ENCODE measurements at regions not wholly inside any gene's neighbourhood (a gene's known extent, or its start where the extent isn't known, plus 50 kb on each side); places are given as distances from the start of the nearest gene placed in this dataset.
"Not testable (repeated sequence)": the region's sequence is repeated elsewhere in the genome, so short reads cannot be mapped to it uniquely, and the experiment has no call there.

DNA sequence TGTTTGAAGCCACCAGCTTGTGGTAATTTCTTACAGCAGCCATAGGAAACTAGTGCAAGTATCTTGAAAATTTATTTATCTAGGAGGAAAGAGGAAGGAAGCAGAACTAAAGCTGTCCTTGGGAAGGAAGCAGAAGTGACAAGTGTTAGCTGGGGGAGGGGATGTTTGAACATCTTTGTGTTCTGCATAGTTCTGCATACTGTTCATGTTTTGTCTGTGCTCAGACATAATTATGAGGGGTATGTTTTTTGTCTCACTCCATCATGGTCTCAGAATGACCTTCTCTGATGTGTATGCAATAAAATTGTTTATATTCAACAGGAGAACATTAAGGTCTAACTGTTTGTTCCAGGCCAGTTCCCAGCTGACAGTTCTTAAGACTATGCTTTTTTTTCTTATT, 606.5 kb downstream of the GALC start:
- Histone ChIP-seq H3K4me3 (ENCODE audit: low read length) (no peak overlapping the region), H3K27me3 (ENCODE audit: insufficient read depth, low read length) (no peaks in the 10 kb centered on the region), H3K9me3 (ENCODE audit: low read depth, low read length) (peaks cover 13% of the 10 kb centered on the region), H3K4me1 (ENCODE audit: insufficient read depth, low read length) (no peaks in the 10 kb centered on the region)

GRCh38 chr14:87380054-87380453, 612.9 kb downstream of the GALC start:
- peaks cover 13% of the 10 kb centered on the region for H3K9me3 ChIP-seq (ENCODE audit: low read depth, low read length)
- H3K4me3 ChIP-seq (ENCODE audit: low read length), result no peak overlapping the region
- no peaks in the 10 kb centered on the region for H3K4me1 ChIP-seq (ENCODE audit: insufficient read depth, low read length)
- H3K27me3 ChIP-seq (ENCODE audit: insufficient read depth, low read length), result no peaks in the 10 kb centered on the region

DNA sequence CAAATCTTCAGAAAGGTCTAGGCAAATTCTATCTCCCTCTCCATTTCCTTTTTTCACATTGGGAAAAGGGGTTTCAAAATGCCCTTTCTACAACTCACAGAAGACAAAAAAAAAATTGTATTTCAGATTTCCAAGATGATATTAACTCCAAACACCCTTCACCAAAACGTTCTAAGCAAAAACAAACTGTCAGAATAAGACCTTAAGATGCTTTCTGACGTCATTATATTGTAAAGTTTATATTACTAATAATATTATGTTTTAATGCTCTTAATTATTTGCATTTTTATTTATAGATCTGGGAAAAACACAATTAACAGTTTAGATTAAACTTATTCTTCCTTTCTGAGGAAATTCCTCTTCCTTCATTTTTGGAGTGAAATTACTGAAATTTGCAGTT, 624.2 kb downstream of the GALC start:
- Histone ChIP-seq H3K4me3 (ENCODE audit: low read length) (no peak overlapping the region), H3K9me3 (ENCODE audit: low read depth, low read length) (no peaks in the 10 kb centered on the region), H3K27me3 (ENCODE audit: insufficient read depth, low read length) (no peaks in the 10 kb centered on the region), H3K4me1 (ENCODE audit: insufficient read depth, low read length) (no peaks in the 10 kb centered on the region)

GRCh38 chr14:87360246-87360645, 632.7 kb downstream of the GALC start:
- not testable (repeated sequence) for H3K4me1 ChIP-seq (ENCODE audit: insufficient read depth, low read length); H3K4me3 ChIP-seq (ENCODE audit: low read length); H3K9me3 ChIP-seq (ENCODE audit: low read depth, low read length); H3K27me3 ChIP-seq (ENCODE audit: insufficient read depth, low read length)

DNA sequence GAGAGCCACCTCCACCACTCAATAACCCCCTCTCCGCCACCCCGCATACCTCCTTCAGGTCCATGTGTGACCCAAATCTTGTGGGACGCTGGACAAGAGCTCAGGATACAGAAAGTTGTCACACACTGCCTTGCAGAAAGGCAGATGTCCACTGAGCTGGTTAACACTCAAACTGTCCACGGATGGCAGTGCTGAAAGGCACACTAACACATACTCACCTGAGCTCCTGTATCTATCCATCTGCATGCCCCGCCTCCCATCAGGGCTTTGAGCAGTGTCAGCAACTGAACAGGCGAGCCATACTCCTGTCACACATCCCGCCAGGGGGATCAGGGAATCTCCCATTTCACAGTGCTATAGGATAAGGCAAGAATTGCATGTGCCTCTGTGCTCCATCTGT, 642.0 kb downstream of the GALC start:
- Histone ChIP-seq H3K27me3 (ENCODE audit: insufficient read depth, low read length) (no peaks in the 10 kb centered on the region), H3K4me3 (ENCODE audit: low read length) (no peak overlapping the region), H3K9me3 (ENCODE audit: low read depth, low read length) (no peaks in the 10 kb centered on the region), H3K4me1 (ENCODE audit: insufficient read depth, low read length) (no peaks in the 10 kb centered on the region)

- no peaks in the 10 kb centered on the region for H3K27me3 ChIP-seq (ENCODE audit: insufficient read depth, low read length)
- H3K4me3 ChIP-seq (ENCODE audit: low read length), result no peak overlapping the region
- no peaks in the 10 kb centered on the region for H3K9me3 ChIP-seq (ENCODE audit: low read depth, low read length)
- H3K4me1 ChIP-seq (ENCODE audit: insufficient read depth, low read length), result no peaks in the 10 kb centered on the region
Measured at GRCh38 chr14:87349921-87350320, 643.1 kb downstream of the GALC start.

DNA sequence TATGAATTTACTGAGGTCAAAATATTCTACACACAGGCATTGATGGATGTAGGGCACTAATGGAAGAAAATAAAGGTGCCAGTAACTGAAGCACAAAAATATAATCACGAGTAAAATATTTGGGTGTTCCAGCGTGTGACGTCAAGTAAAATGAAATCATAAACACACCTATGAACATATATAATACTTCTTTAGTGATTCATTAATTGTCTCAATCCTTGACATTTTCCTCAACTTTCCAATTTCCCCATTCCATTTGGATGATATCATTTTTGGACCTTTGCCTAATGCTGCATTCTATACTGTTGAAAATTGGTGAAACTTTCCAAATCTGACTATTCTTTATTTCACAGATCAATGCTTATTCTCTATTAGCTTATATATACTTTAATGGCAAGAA, 649.3 kb downstream of the GALC start:
- Histone ChIP-seq H3K27me3 (ENCODE audit: insufficient read depth, low read length) (no peaks in the 10 kb centered on the region), H3K9me3 (ENCODE audit: low read depth, low read length) (no peaks in the 10 kb centered on the region), H3K4me1 (ENCODE audit: insufficient read depth, low read length) (no peaks in the 10 kb centered on the region), H3K4me3 (ENCODE audit: low read length) (no peak overlapping the region)

- H3K27me3 ChIP-seq (ENCODE audit: insufficient read depth, low read length), result no peaks in the 10 kb centered on the region
- no peak overlapping the region for H3K4me3 ChIP-seq (ENCODE audit: low read length)
- H3K9me3 ChIP-seq (ENCODE audit: low read depth, low read length), result no peaks in the 10 kb centered on the region
- no peaks in the 10 kb centered on the region for H3K4me1 ChIP-seq (ENCODE audit: insufficient read depth, low read length)
Measured at GRCh38 chr14:87334997-87335685, 657.8 kb downstream of the GALC start.

DNA sequence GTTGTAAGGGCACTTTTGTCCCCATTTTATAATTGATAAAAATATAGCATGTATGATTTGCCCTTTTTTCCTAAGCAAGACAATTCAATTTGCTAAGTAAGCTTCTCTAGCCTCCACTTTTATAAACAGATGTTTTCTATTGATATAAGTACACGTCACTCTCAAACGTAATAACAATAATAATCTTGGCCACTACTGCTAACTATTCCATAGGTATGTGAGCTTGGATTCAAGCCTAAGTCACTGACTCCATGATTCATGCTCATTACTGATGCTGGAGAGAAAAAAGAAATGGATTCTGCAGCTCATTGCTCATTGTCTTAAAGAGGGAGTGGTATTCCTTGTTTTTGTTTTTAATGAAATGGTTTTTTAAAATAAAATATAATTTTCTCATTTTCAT, 661.0 kb downstream of the GALC start:
- no peak overlapping the region for H3K4me3 ChIP-seq (ENCODE audit: low read length)

GRCh38 chr14:87325741-87326140, 667.2 kb downstream of the GALC start:
- Histone ChIP-seq H3K4me1 (ENCODE audit: insufficient read depth, low read length) (no peaks in the 10 kb centered on the region), H3K4me3 (ENCODE audit: low read length) (no peak overlapping the region), H3K27me3 (ENCODE audit: insufficient read depth, low read length) (no peaks in the 10 kb centered on the region), H3K9me3 (ENCODE audit: low read depth, low read length) (no peaks in the 10 kb centered on the region)

More for the DNA sequence above, 661.0 kb downstream of the GALC start:
- no peaks in the 10 kb centered on the region for H3K9me3 ChIP-seq (ENCODE audit: low read depth, low read length)
- no peaks in the 10 kb centered on the region for H3K4me1 ChIP-seq (ENCODE audit: insufficient read depth, low read length)
- no peaks in the 10 kb centered on the region for H3K27me3 ChIP-seq (ENCODE audit: insufficient read depth, low read length)

DNA sequence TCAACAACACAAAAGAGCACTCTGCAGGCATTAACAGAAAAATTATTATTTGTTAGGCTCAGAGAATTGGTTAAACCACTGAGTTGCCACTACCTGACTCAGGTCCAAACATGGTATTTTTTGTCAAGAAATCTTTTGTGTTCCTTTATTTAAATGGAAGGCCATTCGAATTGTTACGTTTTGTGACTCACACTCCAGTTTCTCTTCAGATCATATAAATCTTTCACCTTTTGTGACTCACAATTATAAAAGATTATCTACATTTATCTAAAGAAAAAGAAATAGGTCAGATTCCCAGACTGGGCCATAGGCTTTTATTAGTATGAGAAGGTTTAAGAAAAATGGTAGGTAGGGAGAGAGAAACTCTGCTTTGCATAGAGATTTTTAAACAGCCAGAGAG, 669.8 kb downstream of the GALC start:
- H3K27me3 ChIP-seq (ENCODE audit: insufficient read depth, low read length), result no peaks in the 10 kb centered on the region
- no peak overlapping the region for H3K4me3 ChIP-seq (ENCODE audit: low read length)
- H3K4me1 ChIP-seq (ENCODE audit: insufficient read depth, low read length), result no peaks in the 10 kb centered on the region
- H3K9me3 ChIP-seq (ENCODE audit: low read depth, low read length), result no peaks in the 10 kb centered on the region

GRCh38 chr14:87321548-87321947, 671.4 kb downstream of the GALC start:
- Histone ChIP-seq H3K4me3 (ENCODE audit: low read length) (no peak overlapping the region), H3K9me3 (ENCODE audit: low read depth, low read length) (no peaks in the 10 kb centered on the region), H3K4me1 (ENCODE audit: insufficient read depth, low read length) (no peaks in the 10 kb centered on the region), H3K27me3 (ENCODE audit: insufficient read depth, low read length) (no peaks in the 10 kb centered on the region)

DNA sequence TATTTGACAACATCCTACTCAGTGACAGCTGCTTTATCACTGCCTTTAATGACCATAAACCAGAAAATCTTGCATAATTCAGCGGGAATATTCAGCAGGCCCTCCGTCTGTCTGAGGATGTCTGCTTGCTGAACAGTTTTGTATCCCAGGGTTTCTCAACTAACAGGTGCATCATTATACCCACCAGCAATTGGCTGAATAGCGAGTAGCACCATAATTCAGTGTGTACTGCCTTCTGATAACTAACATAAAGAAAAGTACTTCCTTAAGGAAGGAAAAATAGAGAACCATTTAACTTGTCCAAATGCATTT, 680.1 kb downstream of the GALC start:
- Histone ChIP-seq H3K9me3 (ENCODE audit: low read depth, low read length) (no peaks in the 10 kb centered on the region), H3K4me1 (ENCODE audit: insufficient read depth, low read length) (no peaks in the 10 kb centered on the region), H3K4me3 (ENCODE audit: low read length) (no peak overlapping the region), H3K27me3 (ENCODE audit: insufficient read depth, low read length) (no peaks in the 10 kb centered on the region)

DNA sequence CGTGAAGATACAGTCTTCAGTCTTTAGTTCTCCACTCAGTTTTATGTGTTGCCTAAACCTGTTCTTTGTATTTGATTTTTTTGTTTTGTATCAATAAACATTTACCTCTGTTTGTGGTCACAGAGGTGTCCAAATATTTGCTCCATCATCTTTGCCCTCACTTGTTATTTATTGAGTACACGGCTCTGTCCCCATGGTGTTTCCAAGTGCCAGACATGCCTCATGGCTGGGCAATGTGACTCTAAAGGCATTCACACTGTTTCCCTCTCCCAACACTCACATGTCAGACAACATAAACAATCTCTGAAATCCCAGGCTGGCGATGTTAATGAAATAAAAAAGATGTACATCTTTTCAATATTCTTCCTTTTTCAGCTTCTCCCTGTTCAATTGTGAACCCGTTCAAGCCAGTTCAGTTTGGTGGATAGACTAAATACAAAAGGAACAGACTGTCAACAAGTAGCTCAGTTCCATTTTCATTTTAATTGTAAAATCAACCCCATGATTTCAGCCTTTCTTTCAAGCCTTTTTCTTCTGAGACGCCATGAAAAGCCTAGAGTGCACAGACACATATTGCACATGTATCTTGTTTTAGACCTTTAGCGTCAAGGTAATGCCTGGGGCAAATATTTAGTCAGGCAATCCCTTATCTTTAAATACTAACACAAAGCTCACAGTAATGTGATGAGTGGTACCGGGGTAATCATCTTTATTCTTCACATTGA, 680.7 kb downstream of the GALC start:
- no peaks in the 10 kb centered on the region for H3K27me3 ChIP-seq (ENCODE audit: insufficient read depth, low read length)
- H3K4me3 ChIP-seq (ENCODE audit: low read length), result no peak overlapping the region
- H3K9me3 ChIP-seq (ENCODE audit: low read depth, low read length), result no peaks in the 10 kb centered on the region
- H3K4me1 ChIP-seq (ENCODE audit: insufficient read depth, low read length), result no peaks in the 10 kb centered on the region

DNA sequence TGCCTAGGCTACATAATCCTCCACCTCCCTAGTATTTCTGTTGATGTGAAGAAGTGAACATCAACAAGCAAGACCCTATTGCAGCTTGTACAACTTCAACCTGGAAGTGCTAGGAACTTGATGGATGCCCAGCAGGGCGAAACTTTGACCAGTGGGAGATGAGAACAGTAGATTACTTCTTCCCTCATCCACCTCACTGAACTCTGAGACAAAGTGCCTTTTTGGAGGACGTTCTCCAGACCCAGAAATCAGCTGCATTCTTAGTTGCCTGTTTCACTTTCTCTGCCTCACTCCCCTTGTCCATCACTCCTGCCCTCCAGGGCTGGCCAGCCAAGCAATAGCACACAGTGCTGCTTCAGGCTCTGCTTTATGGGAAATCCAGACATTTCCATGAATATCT, 683.4 kb downstream of the GALC start:
- H3K4me3 ChIP-seq (ENCODE audit: low read length), result no peak overlapping the region
- H3K4me1 ChIP-seq (ENCODE audit: insufficient read depth, low read length), result no peaks in the 10 kb centered on the region
- H3K9me3 ChIP-seq (ENCODE audit: low read depth, low read length), result no peaks in the 10 kb centered on the region
- H3K27me3 ChIP-seq (ENCODE audit: insufficient read depth, low read length), result no peaks in the 10 kb centered on the region
